NCI-H748 (cell line): ENCODE measurements at regions not wholly inside any gene's neighbourhood (a gene's known extent, or its start where the extent isn't known, plus 50 kb on each side); places are given as distances from the start of the nearest gene placed in this dataset.

Source experiments
- DNase-seq: peaks from one replicate; lab custom pipeline; 2025; ENCODE audit not compliant: unreplicated experiment; lab: John Stamatoyannopoulos, UW

DNA sequence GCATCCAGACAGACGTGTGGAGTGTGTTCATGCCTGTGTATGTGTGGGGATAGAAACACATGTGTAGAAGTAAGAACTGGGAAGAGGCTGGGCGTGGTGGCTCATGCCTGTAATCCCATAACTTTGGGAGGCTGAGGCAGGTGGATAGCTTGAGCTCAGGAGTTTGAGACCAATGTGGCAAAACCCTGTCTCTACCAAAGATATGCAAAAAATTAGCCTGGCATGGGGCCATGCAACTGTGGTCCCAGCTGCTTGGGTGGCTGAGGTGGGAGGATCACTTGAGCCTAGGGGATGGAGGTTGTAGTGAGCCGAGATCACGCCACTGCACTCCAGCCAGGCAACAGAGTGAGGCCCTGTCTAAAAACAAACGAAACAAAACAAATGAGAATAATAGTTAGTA lies 1166.6 kb downstream of the TBC1D22A start:
- DNase-seq, result no peak

DNA sequence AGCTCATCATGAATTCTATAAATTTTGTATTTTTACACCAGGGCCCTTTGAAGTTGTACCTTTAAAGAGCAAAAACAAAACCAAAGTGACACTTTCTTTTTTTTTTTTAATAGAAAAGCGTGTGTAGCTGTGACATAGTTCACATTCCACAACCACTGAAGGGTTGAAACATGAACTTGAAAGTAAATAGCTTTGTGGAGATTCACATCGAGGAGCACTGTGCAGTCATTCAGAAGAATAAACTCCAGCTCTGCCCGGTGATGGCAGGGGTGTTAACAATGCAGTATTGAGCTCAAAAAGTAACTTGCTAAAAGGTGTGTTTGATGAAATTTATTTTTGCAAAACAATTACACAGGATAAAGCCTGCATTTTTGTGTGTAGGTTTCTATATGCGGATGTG lies 1166.2 kb downstream of the TBC1D22A start:
- DNase-seq, result no peak

DNA sequence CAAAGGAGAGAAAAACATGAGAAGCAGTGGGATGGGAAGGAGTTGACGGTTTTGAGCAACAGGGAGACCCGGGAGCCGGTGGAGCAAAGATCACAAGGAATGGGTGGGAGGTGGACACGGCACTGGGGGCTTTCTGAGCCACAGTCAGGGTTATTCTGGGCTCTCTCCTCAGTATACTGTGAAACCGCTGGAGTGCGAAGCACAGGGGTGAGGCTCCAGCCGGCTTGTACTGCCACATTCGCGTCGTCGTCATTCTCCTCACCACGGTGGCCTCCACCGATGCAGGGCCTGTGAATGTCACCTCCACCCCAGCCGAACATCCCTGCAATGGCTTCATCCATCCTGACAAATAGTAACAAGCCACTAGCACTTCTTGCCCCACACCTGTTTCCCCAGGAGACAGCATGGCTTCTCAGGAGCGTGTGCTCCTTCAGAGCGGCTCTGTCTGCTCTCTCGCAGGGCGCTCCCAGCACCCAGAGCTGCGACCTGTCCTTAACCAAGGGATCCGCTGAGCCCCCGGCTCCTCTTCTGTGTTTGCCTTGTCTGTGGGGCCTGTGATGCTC lies 1165.3 kb downstream of the TBC1D22A start:
- no peak for DNase-seq

DNA sequence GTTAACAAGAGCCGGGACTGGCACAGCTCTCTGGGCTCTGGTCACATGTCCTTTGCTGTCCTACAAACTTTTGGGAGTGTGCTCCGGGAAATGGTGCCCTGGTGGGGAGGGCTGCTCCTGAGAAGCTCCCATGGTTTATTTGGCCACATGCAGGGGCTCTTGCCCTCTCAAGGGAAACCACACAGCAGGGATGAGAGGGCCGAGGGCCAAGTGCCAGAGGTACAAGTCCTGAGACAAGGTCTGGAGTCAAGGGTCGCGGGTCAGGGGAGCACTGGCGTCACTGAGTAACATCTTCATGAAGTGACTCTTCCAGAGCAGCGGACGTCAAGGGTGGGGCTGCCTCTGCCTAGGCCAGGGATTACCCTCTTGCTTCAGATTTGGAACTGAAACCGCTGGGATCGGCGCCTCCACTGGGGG lies 1160.6 kb downstream of the TBC1D22A start:
- no peak for DNase-seq

DNA sequence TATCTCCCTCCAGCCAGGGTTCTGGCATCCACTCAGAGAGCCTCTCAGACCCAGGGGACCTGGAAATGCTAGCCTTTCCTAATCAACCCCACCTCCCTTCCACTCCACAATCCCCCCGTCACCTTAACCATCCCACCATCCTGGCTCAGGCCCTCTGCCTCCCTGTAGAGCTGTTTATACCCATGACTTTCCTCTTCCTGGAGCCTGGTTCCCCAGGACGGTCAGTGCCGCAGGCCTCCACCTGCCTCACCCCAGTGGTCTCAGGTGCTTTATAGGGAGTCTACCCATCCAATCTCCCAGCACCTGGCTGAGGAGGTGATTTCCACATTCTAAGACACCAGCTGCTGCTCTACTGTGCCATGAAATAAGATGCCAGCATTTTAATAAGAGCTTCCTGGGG lies 1159.5 kb downstream of the TBC1D22A start:
- DNase-seq, result no peak

DNA sequence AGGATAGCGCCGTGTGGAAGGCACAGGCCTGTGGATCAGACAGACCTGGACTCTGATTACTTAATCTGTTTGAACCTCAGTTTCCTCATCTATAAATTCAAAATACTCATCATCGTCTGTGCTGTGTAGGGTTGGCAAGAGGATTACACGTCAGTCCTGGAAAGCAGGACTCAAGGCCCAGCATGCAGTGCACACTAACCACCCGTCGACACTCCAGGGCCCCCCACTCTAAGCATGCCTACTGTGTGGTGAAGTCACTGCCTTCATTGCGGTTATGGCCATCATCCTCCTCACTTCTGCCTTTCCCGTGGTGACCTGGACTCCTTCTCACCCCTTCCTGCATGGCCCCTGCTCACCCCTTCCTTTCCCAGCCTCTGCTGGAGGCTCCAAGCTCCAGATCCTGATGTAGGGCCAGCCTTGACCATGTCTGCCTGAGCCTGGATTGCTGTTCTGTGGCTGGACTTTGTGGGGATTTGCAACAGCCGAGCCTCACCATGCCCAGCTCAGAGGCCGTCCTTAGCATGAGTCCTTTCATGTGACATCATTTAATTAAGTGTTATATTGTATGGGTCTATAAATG lies 1158.0 kb downstream of the TBC1D22A start:
- DNase-seq, result no peak

DNA sequence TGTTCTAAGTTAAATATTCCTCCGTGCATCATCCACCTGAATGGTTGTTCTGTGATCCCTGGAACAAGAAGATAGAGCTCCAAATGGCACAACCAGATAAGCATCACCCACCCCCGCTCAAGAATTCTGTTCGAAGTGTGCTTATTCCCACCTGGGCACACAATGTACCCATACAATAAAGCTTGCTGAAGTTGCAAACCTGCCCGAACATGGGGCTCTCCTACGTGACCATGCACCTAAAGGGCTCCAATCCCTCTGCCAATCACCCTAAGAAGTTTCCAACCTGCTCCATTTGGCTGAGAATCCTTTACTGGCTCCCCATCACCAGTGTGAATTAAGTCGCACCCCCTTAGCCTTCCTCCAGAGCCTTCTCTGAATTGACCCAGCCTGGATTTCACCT lies 1157.4 kb downstream of the TBC1D22A start:
- no peak for DNase-seq

DNA sequence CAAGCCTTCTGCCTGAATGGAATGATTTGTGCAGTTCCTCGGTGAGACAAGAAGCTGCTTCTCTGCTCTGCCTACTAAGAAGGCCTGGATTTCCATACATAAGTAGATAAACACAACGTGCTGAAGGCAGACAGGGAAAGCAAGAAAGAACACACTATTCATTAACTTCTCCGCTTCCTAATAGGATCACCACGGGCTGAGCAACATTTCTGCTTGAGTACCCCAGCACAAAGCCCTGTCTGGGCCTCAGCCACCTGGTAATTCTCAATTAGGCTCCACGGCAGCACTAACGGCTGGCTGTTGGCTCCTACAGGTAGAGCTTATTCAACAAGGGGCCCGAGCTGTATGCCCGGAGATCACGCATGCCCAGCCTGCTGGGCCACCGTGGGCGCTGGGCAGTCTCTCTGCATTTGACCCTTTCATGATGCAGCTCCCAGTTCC lies 1156.6 kb downstream of the TBC1D22A start:
- DNase-seq, result no peak

DNA sequence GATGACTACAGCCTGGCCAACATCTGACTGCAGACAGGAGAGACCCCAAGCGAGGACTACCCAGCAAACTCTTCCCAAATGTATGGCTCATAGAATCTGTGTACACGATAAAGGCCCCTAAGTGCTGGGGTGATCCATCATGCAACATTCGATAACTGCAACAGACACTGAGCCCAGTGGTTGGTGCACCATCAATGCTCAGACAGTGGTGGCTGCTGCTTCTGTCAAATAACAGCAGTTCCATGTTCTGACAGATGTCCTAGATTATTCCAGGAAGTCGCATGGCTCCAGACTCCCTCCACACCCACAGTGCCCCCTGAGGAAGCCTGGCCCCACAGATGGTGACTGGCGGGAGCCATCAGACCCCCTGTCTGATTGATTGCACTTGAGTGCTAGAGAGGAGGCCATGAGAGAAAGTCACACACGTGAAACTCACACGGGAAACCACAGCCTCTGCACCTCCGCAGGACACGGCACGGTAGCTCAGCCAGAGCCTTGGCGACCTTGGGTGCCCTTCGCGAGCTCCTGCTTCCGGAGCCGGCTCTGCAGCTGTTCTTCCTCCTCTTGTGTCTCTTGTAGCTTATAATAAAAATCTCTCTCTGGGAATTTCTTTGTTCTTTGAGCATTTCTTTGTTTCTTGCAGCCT lies 1155.9 kb downstream of the TBC1D22A start:
- DNase-seq, result no peak

DNA sequence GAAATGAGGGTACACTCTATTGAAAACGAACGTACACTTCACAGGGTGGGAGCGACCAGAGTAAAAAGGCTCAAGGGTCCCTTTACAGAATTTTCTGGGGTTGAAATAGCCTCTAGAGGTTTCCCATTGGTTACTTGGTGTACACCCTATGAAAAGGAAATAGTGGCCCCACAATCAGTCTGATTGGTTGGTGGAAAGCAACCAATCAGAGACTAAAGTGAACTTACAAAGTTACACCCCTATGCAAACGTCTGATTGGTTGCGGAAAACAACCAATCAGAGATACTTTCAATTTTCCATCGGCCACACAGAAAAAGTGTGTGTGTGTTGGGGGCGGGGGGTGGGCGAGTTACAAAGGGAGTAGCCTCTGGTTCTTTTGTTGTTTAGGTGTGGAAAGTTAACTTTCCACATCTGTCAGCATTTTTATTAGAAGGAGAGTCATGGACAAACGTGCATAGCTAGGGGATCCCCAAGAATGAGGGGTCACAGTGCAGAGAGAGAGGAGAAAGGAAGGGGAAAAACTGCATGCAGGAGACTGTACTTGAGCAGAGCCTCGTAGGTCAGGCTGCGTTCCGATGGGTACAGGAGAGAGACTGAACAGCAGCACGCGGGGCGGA lies 1152.1 kb downstream of the TBC1D22A start:
- no peak for DNase-seq

DNA sequence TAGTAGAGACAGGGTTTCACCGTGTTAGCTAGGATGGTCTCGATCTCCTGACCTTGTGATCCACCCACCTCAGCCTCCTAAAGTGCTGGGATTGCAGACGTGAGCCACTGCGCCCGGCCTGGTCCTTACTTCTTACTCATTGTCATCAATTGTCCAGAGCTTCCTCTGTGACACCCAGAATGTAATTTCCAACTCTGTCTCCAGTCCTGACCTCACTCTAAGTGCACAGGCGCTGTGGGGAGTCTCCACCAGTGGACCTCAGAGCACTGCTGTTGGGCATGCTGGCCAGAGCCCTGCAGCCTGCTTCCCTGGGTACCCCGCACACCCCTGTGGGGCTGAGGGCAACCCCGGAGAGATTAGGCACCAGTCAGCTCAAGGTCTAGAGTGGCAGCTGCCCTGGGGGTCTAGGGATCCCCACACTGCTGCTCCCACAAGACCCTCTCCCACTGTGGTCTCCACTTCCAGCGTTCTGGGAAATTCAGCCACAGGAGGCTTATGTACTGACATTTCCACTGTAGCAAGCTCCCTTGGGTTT lies 1140.3 kb downstream of the TBC1D22A start:
- no peak for DNase-seq

DNA sequence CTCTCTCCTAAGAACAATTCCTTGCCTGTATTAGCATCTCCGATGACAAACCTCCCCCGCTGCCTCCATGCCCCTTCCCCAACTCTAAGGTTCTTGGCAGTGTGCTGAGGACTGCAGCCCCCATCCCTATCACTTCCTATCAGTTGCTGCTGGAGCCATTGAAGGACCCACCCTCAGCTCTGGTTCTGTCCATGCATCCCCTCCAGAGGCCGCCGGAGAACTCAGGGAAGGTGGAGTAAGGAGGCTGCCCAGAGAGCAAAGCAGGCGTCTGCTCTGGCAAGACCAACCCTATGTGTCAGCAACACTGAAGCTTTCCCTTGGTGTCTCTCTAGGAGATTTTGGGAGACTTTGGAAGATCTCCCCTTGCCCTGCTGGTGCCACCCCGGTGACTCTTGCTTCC lies 1139.5 kb downstream of the TBC1D22A start:
- no peak for DNase-seq

DNA sequence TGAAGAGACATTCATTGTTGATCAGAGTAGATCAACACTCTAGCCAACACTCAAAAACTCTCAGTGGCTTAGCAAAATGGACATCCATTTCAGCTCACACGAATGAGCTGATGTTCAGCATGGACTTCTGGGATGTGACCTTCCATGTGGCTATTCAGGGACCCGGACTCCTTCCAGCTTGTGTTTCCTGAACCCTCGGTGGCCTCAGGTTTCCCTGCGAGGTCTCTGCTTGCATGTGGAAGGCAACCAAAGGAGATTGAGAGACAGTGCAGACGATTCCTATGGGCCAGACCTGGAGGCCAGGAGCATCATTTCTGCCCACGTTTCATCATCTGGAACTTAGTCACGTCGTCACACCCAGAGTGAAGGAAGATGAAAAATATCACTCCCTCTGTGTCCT lies 1137.4 kb downstream of the TBC1D22A start:
- no peak for DNase-seq

DNA sequence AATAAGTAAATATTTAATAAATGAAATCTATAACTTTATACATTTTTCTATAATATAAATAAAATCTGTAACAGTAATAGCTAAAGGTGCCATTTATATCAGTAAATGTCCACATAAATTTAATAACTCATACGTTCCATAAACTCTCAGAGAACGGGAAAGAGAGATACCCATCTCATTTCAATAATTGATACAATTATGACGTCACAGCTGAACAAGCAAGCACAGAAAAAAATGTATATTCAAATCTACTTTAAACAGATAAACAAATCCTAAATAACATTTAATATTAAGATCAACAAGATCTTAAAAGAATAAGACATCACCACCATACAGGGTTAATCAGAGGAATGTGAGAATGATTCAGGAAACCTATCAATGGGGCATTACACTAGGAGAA lies 1136.5 kb downstream of the TBC1D22A start:
- DNase-seq, result no peak

DNA sequence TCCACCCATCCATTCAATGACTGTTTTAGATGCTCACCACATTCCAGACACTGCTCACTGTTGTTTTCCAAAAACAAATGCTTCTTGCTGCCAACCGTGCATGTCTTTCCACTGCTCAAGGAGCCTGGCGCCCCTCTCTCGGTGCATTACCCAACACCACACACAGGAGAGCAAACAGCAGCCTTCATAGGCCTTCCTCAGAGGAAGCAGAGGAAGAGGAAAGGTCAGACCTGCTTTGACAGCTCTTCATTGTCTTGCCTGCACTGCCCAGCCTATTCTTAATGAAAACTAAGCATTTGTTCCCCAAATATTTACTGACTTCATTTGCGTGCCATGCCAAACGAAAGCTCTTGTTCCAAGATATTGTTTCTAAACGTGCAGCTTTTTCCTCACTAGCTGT lies 1129.2 kb downstream of the TBC1D22A start:
- DNase-seq, result no peak

DNA sequence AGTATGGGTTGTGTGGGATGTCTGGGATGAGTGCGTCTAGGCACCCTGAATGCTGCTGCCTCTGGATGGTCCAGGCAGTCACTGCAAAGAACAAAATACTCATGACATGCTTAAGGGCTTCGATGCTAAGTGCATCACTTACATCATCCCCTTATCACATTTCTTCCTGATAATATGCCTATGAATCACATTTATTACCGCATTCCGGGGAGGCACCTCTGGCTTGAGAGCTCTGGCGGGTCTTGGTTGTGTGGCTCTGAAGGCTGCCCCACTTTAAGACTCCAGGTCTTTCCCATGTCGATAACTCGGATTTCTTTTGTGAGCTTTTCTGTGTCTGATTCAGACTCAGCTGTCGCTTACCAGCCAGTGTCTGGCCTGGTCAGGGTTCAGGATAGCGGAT lies 1126.4 kb downstream of the TBC1D22A start:
- no peak for DNase-seq

DNA sequence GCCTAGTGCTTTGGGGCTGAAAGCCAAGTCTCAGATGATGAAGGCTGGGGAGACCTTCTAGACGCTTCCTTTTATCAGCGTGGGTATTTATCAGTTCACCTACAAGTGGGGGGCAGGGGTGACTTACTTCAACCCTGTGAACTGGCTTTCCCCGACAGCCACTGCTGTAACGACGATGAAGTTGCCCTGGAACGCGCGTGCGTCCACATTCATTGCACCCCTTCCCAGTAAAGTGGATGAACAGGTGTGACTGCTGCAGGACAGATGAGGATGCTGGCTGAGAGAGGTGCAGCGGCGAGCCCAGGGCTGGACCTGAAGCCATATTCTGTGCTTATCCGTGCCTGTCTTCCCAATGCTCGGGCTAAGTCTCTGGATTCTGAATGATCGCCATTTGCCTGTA lies 1122.3 kb downstream of the TBC1D22A start:
- DNase-seq, result no peak

DNA sequence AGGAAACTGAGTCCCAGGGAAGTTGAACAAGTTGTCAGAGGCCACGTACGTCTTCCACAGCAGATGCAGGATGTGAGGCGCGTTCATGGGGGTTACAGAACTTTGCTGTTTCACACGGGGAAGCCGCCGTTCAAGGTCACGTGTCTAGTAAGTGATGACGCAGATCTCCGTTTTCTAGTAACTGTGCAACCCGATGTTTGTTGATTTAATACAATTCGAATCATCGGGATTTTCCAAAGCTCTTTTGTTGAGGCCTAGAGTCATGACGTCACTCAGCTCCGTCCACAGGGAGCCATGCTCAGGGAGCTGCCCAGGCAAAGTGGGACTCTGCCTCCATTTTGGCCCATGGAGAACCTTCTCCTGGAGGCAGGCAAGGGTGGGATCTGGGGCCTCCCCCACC lies 1121.8 kb downstream of the TBC1D22A start:
- DNase-seq, result no peak

DNA sequence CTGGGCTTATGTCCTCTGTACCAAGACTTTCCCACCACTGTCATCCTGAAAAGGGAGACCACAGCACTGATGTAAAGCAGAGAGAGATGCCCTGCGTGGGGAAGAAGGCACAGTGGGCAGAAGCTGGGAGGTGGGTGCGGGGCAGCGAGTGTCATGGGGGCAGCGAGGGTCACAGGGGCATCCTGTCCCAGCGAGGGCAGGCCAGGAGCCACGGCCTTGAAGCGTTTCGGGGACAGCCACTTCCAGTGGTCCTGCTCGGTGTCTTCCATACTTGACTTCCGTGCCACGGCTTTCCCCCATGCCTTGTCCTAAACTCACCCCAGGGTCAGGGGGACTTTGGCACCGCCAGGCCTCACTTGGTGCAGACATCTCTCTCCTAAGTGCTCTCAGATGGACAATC lies 1121.3 kb downstream of the TBC1D22A start:
- DNase-seq, result no peak

DNA sequence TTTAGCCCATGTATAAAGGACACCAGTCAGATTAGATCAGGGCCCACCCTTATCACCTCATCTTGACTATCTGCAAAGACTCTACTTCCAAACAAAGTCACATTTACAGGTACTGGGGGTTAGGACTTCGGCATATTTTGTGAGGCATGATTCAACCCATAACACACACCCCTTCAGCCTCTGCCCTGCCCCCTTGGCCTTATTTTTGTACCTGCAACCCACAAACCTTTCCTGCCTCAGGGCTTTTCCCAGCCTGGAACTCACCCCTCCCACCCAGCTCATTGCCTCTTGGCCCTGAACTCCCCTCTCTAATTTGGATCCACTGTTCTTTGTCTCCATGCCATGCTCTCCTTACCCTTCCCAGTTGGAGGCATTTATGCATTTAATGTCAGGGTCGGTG lies 1116.9 kb downstream of the TBC1D22A start:
- DNase-seq, result no peak

DNA sequence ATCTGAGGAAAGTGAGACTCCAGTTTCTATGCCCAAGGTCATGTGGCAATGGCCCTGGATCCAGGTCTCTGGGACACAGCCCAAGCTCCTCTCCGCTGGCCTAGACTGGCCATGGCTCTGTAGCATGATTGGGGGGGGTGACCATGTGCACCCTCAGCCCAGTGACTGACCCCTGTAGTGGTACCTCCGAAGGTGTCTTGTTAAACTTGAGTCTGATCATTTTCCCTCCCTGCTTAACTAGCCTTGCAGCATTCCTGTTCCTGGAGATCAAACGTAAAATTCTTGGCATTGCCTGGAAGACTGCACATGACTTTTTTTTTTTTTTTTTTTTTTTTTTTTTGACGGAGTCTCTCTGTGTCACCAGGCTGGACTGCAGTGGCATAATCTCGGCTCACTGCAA lies 1116.0 kb downstream of the TBC1D22A start:
- no peak for DNase-seq
